ENCODE measurements at regions not wholly inside any gene's neighbourhood (a gene's known extent, or its start where the extent isn't known, plus 50 kb on each side); places are given as distances from the start of the nearest gene placed in this dataset.
A peak's percentile ranks its signal among the peaks of the same experiment; 100 is the strongest.

- no peaks in the 10 kb centered on the region for H3K27me3 Mint-ChIP-seq (ENCODE audit: low read depth)
- H3K4me1 Mint-ChIP-seq (ENCODE audit: low read depth): peaks cover 27% of the 10 kb centered on the region
- H3K9me3 Mint-ChIP-seq (ENCODE audit: low read depth): peaks cover 5% of the 10 kb centered on the region
- no peak for TF ChIP-seq CTCF (IDR thresholded peaks at IDR 0.05)
- no peak overlapping the region for H3K4me3 Mint-ChIP-seq (ENCODE audit: unreplicated experiment)
- peaks cover 3% of the 10 kb centered on the region for H3K36me3 Mint-ChIP-seq (ENCODE audit: low read depth)
- no peak for DNase-seq (ENCODE audit: low spot score)
- H3K27ac Mint-ChIP-seq (ENCODE audit: unreplicated experiment): no peak overlapping the region
Observed at GRCh38 chr11:92317721-92318120, 93.1 kb downstream of the FAT3 start.

GRCh38 chr11:92322225-92322624 is 97.6 kb downstream of the FAT3 start:
- Mint-ChIP-seq H3K9me3 (ENCODE audit: low read depth) (peaks cover 16% of the 10 kb centered on the region), H3K36me3 (ENCODE audit: low read depth) (peaks cover 8% of the 10 kb centered on the region), H3K27ac (ENCODE audit: unreplicated experiment) (peak overlapping the region; percentile 55), H3K4me3 (ENCODE audit: unreplicated experiment) (peak overlapping the region; percentile 28), H3K27me3 (ENCODE audit: low read depth) (no peaks in the 10 kb centered on the region), H3K4me1 (ENCODE audit: low read depth) (peaks cover 14% of the 10 kb centered on the region)
- TF ChIP-seq CTCF (IDR thresholded peaks at IDR 0.05): no peak
- no peak for DNase-seq (ENCODE audit: low spot score)

GRCh38 chr11:92324890-92325289 is 100.3 kb downstream of the FAT3 start:
- Mint-ChIP-seq H3K9me3 (ENCODE audit: low read depth) (peaks cover 16% of the 10 kb centered on the region), H3K4me1 (ENCODE audit: low read depth) (peaks cover 18% of the 10 kb centered on the region), H3K27me3 (ENCODE audit: low read depth) (no peaks in the 10 kb centered on the region), H3K27ac (ENCODE audit: unreplicated experiment) (no peak overlapping the region), H3K4me3 (ENCODE audit: unreplicated experiment) (no peak overlapping the region), H3K36me3 (ENCODE audit: low read depth) (peaks cover 8% of the 10 kb centered on the region)
- TF ChIP-seq CTCF (IDR thresholded peaks at IDR 0.05): no peak
- no peak for DNase-seq (ENCODE audit: low spot score)

GRCh38 chr11:92325416-92325815 is 100.8 kb downstream of the FAT3 start:
- Mint-ChIP-seq H3K27me3 (ENCODE audit: low read depth) (no peaks in the 10 kb centered on the region), H3K4me1 (ENCODE audit: low read depth) (peaks cover 23% of the 10 kb centered on the region), H3K36me3 (ENCODE audit: low read depth) (peaks cover 8% of the 10 kb centered on the region), H3K27ac (ENCODE audit: unreplicated experiment) (no peak overlapping the region), H3K9me3 (ENCODE audit: low read depth) (peaks cover 16% of the 10 kb centered on the region), H3K4me3 (ENCODE audit: unreplicated experiment) (no peak overlapping the region)
- DNase-seq (ENCODE audit: low spot score): no peak
- no peak for TF ChIP-seq CTCF (IDR thresholded peaks at IDR 0.05)

- no peak for TF ChIP-seq CTCF (IDR thresholded peaks at IDR 0.05)
- Mint-ChIP-seq H3K36me3 (ENCODE audit: low read depth) (peaks cover 2% of the 10 kb centered on the region), H3K27me3 (ENCODE audit: low read depth) (no peaks in the 10 kb centered on the region), H3K27ac (ENCODE audit: unreplicated experiment) (no peak overlapping the region), H3K4me3 (ENCODE audit: unreplicated experiment) (no peak overlapping the region), H3K9me3 (ENCODE audit: low read depth) (peaks cover 2% of the 10 kb centered on the region), H3K4me1 (ENCODE audit: low read depth) (peaks cover 43% of the 10 kb centered on the region)
- no peak for DNase-seq (ENCODE audit: low spot score)
Observed at GRCh38 chr11:92329137-92329536, 104.5 kb downstream of the FAT3 start.
